GM11168 (cell line): ENCODE measurements at regions not wholly inside any gene's neighbourhood (a gene's known extent, or its start where the extent isn't known, plus 50 kb on each side); places are given as distances from the start of the nearest gene placed in this dataset.

Experiments
- in situ Hi-C: fragments of 300-500 bp; cut with MboI; formaldehyde crosslinking; loops from one replicate; pipeline ENCODE4 v1.12.0; 2022; ENCODE audit warnings: low sequenced_read_pairs; ENCODE audit not compliant: unreplicated experiment

DNA sequence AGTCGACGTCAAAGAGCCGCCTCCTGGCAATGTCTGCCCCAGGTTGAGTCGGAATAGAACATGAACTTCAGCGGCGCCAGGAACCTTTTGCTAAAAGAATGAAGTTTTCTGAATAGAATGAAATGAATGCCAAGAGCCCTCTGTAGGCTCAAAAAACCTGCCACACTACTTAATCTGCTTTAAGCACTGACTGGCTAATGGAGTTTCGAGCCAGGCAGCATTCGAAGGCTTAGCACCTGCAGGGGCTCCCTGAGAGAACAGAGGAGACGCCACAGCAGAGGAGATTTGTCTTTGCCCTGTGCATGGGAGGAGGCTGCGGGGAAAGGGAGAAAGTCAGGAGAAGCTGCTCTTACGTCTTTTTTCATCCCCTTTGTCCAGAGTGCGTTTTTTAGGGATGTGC is 641.7 kb downstream of the AJAP1 start:
- in situ Hi-C loops, result no loop called here

DNA sequence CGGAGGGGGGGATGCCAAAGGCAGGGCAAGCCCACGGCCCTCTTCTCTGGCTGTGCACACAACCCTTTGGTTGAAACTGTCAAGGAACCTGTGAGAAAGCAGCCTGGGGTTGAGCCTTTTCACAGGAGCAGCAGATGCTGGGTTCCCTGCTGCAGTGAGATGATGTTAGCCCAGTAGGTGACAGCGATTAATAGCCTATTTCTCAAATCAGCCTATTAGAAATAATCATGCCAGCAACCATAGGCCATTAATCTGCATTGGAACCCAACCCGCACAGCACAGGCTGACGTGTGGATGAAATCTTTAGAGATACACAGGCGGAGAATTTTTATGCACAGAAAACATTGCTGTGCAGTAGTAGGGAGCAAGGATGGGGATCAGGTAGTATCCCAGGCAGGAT is 637.5 kb downstream of the AJAP1 start:
- in situ Hi-C loops, result no loop called here

DNA sequence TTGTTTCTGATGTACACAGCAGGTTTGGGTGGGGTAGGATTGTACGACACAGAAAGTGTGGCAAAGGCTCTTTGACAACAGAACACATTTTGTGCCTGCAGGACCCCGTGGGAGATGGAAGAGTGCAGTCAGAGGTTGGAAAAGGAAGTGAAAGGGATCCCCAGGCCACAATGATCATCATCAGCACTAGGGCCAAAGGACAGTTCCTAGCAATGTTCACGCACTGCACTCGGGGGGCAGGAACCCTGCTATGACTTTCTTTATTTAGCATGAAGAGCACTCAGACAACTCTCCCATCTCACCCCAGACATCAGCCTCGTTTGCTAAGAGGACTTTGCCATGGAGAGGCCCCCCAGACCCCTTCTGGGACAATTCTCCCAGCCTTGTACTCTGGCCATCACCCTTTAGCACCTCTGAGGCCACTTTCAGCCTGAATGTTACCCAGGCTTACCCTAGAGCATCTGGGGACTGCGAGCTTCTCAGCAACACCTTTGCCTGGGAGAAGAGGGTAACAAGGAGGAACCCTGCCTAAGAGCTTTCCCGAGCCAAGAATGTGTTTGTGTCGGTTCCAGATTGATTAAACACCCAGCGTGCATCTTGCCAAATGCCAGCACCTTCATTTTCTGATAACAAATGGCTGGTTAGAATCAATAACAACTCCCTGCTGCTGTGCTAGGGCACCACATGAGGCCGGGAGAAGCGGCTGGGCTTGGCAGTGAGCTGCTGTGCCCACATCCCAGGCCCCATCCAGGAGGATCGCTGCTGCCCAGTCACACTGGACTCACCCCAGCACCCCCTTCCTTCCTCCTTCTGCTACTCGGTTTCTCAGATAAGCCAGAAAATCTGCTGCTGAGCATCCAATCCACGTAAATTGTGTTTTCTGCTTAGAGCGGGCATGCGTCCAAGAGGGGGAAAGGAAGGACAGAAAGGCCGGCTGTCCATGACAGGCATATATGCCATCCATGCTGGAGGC is 633.1 kb downstream of the AJAP1 start:
- in situ Hi-C loops, result no loop called here

DNA sequence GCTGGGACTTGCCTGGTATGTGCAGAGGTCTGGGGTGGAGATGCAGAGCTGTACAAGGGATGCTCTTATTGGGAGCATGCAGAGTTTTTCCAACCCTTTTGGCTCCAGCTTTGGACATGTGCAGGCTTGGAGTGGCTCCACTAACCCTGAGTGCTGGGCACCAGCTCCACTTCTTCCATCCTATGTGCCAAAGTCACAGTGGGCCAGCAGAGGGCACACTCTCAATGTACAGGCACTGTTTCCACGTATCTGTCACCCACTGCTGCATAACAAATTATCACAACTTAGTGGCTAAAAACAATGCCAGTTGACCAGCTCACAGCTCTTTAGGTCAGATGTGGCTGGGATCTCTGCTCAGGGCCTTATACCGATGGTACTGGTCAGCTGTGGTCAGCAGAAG is 631.8 kb downstream of the AJAP1 start:
- in situ Hi-C loops, result no loop called here

DNA sequence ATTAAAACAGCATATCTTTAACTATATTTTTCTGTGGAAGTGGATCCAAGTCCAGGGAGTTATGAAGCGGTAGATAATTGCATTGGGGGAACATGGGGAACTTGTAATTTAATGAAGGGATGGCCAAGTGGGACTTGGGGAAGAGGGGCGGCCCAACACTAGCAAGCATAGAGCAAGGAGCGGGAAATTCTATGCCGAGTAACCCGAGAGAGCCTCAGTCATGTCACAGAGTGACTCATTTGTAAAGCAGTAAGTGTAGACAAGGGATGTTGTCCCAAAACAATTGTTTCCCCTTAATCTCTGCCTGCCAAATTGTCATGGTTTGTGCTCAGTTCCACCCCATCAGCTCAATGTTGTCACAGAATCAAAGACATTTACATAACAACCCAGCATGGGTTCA is 620.1 kb downstream of the AJAP1 start:
- in situ Hi-C loops, result no loop called here

DNA sequence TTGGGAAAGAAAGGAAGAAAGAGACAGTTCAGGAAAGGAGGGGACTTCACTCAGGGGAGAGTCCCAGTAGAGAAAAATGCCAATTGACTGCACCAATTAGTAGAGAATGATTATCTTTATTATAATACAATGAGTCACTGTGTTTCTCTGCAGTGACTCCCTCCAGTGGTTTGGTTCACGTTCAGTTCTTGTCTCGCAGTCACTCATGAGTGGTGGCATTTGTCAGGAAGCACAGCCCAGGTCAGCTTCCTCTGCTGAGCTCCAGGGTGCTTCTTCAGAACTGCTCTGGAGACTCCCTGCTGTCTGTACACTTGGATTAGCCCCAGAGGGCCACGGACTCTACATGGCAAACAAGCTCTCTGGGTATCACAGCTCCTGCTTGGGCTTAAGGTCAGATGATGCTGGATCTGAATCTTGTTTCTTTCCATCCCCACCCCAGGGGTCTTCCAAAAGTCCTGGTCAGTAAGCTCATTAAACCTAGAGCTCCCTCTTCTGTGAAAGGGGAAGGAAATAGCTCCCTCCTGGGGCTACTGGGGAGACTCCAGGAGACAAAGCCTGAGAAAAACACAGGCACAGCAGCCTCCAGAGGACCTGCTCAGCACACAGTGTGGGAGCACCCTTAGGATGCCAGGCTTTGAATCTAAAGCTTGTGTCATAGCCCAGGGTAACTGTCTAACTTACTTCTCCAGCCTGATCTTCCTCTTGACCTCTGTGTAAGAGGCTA is 619.0 kb downstream of the AJAP1 start:
- in situ Hi-C loops, result no loop called here

DNA sequence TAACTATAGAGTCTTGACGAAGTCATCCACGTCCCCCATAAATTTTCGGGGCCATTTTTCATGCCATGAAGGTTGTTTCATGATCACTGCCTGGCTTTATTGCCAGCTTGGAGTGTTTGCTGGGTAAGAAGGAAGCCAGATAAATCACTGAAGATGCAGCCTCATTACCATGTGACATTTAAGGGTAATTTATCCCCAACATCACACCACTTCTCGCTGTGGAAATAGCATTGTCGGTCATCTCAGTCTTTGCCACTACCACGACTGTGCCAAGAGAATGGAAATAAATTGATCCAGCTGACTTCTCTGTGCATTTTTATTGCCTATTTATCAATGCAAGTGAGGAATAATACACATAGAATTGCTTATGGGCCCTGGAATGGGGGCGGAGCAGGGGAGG is 617.9 kb downstream of the AJAP1 start:
- in situ Hi-C loops, result no loop called here

DNA sequence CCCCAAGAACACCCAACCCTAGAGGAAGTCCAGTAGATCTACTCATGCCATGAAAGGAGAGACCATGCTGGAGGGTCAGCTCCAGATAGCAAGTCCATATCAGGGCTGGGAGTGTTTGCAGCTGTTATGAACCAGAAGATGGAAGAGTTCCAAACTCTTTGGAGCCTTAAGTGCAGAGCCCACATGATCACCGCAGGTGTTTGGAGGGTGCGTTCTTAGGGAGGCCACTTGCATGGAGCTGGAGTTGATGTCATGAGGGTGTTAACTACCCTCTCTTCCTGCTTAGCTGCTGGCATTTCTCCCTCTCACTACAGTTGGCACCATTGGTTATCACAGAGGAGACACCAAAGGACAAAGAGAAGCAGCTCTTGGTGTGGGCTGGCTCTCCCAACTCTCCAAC is 616.9 kb downstream of the AJAP1 start:
- in situ Hi-C loops, result no loop called here

DNA sequence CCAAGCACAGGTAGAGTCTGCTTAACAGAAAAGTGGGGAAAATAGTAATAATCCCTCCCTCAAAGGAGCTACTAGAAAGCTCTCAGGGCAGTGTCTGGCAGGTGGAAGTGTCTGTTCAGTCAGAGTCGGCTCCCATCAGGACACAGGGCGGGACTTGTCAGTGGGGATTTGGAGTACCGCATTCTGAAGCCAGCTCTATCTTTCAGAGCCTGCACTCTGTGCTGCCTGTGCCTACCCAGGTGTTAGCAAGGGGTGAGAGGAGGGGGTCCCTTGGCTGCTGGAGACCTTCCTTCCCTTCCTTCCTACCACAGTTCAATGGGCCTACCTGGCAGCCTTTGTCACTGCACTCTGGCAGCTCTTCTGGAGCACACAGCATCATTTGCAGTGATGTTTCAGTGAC is 615.5 kb downstream of the AJAP1 start:
- in situ Hi-C loops, result no loop called here

DNA sequence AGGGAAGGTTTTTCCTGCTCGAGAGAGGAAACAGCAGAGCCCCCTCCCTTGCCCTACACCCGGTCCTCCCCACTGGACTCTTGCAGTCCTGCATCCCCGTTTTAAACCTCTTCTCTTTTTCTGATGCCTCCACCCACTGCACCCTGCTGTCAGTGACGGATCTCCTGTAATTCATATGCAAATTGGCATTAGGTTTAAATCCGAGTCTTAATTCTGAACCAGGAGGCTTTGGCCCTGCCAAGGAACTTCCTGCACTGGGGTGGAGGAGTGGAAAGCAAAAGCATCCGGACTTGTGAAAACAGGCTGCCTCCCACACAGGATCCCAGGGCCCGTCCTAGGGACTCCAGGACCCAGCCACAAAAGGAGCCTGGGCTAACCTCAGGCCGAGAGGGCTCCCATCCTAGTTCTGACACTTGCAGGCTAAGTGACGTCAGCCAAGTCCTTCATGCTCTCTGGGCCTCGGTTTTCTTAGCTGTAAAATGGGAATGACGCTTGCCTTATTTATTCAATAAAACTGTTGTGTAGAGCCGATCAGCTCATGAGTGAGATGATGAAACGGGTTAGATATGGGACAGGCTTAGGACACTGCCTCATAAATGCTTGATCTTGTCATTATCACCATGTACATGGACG is 613.3 kb downstream of the AJAP1 start:
- in situ Hi-C loops, result no loop called here

DNA sequence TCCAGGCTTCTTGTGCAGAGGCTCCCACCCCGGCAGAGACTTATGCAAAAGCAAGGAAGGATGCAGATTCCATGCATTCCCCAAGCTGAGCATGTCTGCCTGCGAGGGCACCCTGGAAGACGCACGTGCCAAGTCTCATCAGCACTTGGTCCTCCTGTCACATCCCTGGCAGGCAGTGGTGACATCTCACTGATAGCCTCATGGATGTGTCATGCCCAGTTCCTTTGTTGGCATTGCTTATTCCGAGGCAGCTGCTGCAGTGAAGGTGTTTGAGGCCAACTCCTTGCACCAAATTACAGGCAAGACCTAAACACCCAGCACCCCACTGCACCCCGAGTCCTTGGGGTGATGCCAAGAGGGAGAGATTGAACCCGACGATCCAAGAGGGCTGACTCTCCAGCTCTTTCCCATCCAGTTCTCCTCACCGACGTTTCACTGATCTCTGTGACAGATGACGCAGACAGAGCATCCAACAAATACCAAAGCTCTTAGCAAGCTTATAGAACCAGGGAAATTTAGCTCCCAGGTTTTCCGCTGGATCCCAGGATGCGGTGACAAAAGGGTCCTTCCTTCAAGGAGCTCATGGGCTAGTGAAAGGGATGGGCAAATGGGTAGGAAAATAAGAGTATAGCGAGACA is 611.1 kb downstream of the AJAP1 start:
- in situ Hi-C loops, result no loop called here

DNA sequence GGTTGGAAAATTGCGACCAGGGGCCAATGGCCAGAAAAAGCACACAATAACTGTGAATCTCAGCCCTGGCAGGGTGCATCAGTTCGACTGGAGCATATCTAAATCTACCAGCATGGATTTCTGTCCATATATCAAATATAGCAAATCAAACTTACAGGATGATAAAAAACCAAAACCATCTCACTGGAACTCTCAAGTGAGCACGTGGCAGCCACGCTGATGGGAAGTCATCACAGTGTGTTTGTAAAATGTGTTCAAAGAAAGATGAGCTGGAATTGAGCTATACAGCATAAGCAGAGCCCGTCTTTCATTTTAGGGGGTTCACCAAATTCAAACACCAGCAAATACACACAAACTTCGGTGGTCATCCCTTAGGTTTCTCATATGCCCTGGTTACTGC is 610.1 kb downstream of the AJAP1 start:
- in situ Hi-C loops, result no loop called here

DNA sequence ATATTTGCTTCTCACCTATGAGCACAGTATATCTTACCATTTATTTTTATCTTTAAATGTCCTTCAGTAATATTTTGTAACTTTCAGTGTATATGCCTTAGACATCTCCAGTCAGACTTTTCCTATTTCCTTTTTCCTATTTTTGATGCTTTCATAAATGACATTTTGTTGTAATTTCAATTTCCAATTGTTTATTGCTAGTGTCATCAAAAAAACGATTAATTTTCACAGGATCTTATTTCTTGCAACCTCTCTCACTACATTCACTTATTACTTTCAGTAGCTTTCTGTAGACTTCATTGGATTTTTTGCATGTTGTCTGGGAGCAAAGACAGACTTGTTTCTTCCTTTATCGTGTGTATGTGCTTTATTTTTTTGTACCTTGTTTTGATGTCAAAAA is 602.4 kb downstream of the AJAP1 start:
- in situ Hi-C loops, result no loop called here

DNA sequence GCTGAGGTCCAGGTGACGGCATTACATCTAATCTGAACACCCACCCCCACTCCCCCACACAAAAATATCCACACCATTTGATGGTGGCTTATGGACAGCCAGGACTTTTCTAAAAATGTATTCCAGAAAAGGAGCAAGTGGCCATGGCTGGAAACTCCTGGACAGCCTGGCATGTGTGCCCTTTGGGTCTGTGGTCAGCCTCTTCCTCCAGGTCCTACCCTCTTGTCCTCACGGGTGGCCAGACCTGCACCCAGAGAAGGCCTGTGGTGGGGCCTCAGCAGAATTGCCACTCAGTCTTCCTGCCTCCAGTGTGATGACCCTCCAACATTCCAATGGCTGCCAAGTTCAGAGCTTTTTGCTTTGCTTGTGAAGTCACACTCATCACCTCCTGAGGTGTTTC is 600.6 kb downstream of the AJAP1 start:
- in situ Hi-C loops, result no loop called here

DNA sequence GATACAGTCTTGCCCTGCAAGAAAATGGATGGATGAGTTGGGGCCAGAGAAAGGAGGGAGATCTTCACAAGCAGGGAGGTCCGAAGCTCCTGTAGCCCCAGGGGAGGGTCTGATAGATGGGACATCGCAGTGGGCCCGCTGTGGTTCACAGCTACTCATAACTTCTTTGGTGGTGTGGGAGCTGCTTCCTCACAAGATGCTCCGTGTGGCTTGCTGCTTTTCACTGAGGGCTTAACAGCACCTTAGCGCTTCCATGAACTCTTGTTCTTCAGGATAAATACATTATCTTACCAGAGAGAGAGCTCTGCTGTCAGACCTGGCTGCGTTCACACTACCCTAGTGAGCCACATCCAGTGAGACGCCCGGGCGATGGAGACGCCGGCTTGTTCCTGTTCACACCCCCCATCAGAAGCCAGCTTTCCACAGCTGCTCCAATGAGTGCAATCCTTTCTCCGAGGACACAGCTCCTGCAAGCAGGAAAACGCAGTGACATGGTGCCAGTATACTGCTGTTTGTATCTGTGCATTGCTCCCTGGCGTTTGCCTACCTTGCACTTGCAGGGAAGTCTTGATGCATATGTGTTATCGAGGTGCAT is 599.8 kb downstream of the AJAP1 start:
- in situ Hi-C loops, result no loop called here

DNA sequence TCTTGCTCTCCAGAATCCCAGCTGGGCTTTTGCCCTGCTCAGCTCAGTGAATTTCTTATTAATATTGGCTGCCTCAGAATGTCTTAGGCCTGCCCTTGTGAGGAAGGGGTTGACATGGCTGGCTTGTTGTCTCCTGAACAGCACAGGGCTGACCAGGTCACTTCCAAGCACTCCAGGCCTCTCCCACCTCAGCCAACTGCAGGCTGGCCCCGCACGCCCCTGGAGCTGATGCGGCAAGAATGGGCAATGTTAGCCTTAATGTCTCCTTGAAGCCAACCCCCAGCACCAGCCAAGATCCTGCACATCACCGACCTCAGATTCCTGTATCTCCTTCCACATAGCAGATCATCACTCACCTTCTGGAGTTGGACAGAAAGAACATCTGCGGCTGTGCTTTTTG is 598.6 kb downstream of the AJAP1 start:
- in situ Hi-C loops, result no loop called here

DNA sequence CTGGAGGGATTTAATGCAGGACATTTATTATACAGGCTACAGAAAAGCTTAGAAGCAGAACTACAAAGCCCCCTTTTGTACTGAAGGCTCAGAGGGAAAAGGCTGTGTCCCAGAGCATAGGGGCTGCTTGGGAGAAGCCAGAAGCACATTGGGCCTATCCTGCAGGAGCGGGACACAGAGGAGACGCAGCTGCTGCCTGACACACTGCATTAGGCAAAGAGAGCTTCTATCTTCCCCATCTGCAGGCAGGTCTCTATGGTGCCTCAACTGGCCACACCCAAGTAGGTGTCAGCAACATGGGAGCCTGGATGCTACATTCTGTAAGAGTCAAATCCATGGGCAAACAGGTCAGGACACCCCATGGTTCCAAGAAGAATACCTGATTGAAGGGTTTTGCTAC is 595.9 kb downstream of the AJAP1 start:
- in situ Hi-C loops, result no loop called here

DNA sequence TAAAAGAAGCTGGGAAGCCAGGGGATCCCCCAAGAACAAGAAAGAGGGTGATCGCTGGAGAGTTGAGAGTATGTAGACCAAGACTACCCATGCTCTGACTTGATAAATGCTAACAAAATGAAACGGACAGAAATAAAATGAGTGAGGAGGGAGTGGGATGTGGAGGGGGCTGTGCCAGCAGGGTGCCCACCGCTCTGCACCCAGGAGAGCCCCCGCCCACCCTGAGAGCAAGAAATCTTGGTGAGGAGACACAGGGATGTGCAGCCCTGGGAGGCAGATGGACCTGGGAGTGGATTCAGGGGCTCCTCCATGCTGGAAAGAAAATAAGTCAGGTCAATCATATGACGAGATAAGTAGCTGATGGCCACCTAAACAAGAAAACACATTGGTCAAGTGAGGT is 590.9 kb downstream of the AJAP1 start:
- in situ Hi-C loops, result no loop called here

DNA sequence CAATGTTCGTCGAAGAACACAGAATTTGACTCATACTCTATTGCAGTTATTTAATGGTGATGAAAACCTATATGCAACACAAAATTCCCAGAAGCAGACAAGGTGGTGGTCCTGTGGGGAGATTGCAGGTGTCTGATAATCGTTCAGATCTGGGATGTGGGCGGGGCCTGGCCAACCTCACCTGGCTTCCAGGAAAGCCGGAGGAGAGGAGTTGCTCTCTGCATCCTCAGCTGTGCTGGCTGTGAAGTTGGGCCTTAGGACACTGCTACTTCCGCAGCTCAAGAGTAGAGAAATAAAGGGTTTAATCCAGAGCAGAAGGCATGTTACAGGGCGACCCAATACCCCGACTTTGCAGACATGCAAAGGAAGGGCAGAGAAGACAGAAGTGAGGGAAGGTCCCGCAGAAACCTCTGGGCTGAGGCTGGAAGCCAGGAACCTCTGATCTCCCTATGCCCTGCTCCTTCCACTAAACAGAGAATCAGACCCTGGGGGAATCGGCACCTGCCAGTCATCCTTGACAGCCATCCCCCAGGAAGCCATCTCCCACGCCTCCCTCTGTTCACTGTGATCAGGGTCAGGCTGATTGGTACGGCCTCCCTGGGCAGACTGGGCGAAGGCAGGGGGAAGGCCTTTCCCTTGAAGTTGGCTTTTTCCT is 590.3 kb downstream of the AJAP1 start:
- in situ Hi-C loops, result no loop called here

DNA sequence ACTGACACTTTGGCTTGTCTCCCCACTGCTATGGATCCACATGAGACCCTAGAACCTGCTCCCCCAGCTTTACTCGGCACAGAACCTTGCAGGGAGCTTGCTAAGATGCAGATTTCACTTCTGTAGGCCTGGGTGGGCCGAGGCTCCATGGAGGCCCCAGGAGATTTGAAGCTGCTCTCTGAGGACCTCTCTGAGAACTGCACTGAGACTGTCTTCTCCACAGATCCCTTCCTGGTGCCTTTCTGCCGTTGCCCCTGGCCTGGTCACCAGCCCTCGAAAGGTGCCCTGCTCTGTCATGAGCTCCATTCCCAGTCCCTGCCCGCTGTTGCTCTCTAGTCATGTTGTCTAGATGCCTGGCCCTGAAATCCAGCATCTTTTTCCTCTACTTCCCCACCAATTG is 588.4 kb downstream of the AJAP1 start:
- in situ Hi-C loops, result no loop called here
